ENCODE measurements at regions not wholly inside any gene's neighbourhood (a gene's known extent, or its start where the extent isn't known, plus 50 kb on each side); places are given as distances from the start of the nearest gene placed in this dataset.
A peak's percentile ranks its signal among the peaks of the same experiment; 100 is the strongest.

DNA sequence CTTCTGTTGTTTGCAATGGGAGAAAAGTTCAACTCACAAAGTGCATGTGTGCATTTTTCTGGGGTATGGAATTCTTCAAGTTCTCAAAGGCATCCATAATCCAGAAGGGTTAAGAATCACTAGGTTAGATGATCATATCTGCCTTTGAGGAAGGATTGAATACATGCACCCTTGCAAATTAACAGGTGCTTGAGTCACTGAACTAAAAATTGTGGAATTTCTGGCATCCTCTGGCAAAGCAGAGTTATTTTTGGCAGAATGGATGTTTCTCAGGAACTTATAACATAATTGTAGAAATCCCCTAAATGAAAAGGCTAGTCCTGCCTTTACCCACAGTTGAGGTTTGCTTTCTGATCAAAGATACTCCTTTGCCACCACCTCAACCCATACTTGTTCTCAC, 136.5 kb upstream of the DYRK2 start:
- Histone ChIP-seq H3K4me2 (no peak overlapping the region), H3K9me3 (replicated peaks in 1 of 11) (no peaks in the 10 kb centered on the region), H3K4me3 (no peak overlapping the region), H3K4me1 (peaks cover 7 to 17% (median 13%) of the 10 kb centered on the region in 10 experiments; a peak in 17 of 20 replicates), H3K36me3 (no peaks in the 10 kb centered on the region), H3K9ac (no peak overlapping the region), H3K27ac (no peak overlapping the region), H3K27me3 (no peaks in the 10 kb centered on the region), H4K20me1 (no peaks in the 10 kb centered on the region)
- no peak for TF ChIP-seq Cebpa-rat (IDR thresholded peaks at IDR 0.05)

DNA sequence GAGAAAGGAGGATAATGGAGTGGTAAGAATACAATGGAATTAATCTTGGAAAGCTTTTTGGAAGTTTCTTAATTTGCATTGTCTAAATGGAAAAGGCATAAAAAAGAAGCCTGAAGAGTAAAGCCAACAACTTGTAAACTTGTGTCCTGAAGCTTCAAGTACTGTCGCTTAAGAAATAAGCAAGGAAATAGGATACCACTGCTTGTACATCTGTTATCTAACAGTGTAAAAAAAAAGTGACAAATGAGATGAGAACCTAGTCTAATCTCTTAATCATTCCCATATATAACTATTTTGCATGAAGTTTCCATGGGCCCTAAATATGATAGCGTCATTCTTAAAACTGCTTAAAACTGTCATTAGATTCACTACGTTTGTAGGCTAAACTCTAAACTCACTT, 134.0 kb upstream of the DYRK2 start:
- no peak overlapping the region for H3K27ac ChIP-seq
- H3K4me1 ChIP-seq: peaks cover 7 to 17% (median 13%) of the 10 kb centered on the region in 10 experiments; a peak in 17 of 20 replicates
- H3K36me3 ChIP-seq: no peaks in the 10 kb centered on the region
- H4K20me1 ChIP-seq: no peaks in the 10 kb centered on the region
- H3K27me3 ChIP-seq: no peaks in the 10 kb centered on the region
- TF ChIP-seq Cebpa-rat (IDR thresholded peaks at IDR 0.05): no peak
- no peak overlapping the region for H3K4me3 ChIP-seq
- peak overlapping the region in 1 of 11 experiments; percentile 51; a peak in 1 of 22 replicates for H3K4me2 ChIP-seq
- no peak overlapping the region for H3K9ac ChIP-seq
- no peaks in the 10 kb centered on the region for H3K9me3 ChIP-seq (replicated peaks in 1 of 11)

DNA sequence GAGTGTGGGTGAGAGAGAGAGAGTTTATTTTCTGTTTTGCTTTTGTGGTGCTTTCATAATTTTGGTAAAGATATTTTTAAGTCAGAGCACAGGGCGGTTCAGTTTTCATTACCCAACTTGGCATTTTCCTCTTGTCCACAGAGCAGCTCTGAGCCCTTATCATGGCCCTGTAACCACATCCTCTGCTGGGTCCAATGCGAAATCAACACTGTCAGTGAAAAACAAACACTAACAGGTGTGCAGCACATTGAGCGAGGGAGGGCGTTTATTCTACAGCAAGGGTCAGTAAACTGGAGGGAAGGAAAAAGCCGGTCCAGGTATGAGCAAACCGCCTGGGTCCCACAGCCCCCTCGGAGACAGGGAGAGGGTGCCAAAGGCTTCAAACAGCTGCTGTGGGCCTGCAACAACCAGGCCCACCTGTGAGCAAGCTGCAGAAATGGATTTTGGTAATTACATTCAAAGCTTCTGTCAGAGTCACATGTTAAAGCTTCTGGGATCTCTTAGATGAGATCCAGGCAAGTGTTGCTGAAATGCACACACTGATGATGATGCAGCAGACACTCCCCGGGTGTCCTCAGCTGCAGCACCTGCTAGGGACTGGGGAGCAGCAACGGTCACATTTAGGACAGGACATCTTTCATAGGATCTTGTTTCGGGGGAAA, 132.7 kb upstream of the DYRK2 start:
- Histone ChIP-seq H3K9me3 (replicated peaks in 1 of 11) (no peaks in the 10 kb centered on the region), H4K20me1 (no peaks in the 10 kb centered on the region), H3K9ac (no peak overlapping the region), H3K36me3 (no peaks in the 10 kb centered on the region), H3K27me3 (no peaks in the 10 kb centered on the region), H3K27ac (peak overlapping the region in 1 of 11 experiments; percentile 25; a peak in 2 of 22 replicates), H3K4me3 (no peak overlapping the region), H3K4me2 (peak overlapping the region; percentile 1 to 65 (median 48); a peak in 18 of 22 replicates), H3K4me1 (peaks cover 7 to 17% (median 13%) of the 10 kb centered on the region in 10 experiments; a peak in 17 of 20 replicates)
- TF ChIP-seq Cebpa-rat (IDR thresholded peaks at IDR 0.05): no peak

DNA sequence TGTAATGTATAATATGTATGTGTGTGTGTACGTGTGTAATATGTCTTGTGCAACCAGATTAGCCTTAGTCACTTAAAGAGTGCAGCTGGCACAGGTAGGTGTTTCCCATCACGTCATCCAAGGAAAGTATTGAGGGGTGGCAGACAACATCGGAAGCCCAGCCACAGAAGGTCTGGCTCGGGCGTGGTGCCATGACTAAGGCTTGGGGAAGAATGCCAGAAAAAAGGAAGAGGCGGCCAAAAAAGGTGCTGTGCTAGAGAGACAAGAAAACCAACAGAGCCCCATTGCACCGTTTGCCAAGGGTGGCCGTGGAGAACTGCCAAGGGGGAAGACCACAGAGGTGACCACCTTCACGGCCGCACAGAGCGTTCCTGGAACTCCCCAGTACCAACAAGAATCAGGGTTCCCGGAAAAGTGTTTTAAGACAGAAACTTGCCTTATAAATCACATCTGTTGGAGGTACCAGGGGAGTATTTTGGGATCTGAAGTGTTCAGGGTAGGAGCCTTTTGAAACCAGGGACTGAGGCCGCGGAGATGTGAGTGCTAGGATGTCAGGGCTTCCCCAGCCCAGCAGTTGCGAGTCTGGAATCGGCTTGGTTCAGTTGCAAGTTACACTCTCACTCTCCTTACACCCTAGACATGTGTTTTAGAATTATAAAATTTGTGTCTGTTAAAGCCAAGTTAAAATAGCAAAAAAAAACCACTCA, 131.2 kb upstream of the DYRK2 start:
- peaks cover 7 to 17% (median 13%) of the 10 kb centered on the region in 10 experiments; a peak in 17 of 20 replicates for H3K4me1 ChIP-seq
- H3K4me2 ChIP-seq: no peak overlapping the region
- H3K27ac ChIP-seq: no peak overlapping the region

DNA sequence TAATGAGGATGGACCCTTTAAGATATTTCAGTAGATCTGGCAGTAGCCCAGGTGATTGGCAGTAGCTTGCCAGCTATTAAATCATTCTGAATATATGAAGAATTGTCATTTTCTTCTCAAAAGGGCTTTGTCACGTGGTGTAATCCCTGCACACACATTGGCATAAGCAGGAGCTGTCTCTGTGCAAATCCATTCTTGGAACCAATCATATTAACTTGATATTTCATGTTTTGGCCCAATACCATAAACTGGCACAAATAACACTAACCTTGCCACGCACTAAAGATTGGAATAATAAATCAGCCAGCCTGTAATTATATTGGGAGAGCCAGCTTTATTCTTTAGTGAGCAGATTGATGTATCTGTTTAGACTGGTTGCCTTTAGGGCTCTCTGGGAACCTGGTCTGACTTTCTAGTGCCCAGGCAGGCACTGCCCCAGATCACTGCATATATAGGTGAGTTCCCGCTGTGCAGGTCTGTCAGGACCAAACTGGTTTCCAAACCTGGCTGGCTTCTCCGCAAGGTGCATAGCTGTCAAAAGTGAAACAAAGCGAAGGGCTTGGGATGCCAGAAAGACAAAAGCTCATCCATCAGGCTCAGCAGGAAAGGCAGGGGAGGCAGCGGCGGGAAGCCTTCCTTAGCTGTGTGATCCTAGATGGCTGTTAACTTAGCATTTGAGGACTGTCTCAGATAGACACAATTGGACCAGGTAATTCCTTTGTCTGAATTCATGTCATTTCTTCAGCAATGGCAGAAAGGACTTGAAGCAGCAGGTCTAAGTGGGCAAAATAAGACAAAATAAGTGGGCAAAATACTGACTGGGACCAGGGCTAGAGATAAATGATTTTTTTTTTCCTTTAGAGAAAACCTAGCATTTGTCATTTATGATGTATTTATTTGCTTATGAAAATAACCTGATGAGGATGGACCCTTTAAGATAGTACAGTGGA, 128.8 kb upstream of the DYRK2 start:
- H4K20me1 ChIP-seq: no peaks in the 10 kb centered on the region
- H3K4me1 ChIP-seq: peaks cover 7 to 17% (median 13%) of the 10 kb centered on the region in 10 experiments; a peak in 17 of 20 replicates
- no peaks in the 10 kb centered on the region for H3K36me3 ChIP-seq
- H3K4me3 ChIP-seq: no peak overlapping the region
- H3K27ac ChIP-seq: no peak overlapping the region
- no peak overlapping the region for H3K9ac ChIP-seq
- no peaks in the 10 kb centered on the region for H3K9me3 ChIP-seq (replicated peaks in 1 of 11)
- H3K27me3 ChIP-seq: no peaks in the 10 kb centered on the region
- no peak for TF ChIP-seq Cebpa-rat (IDR thresholded peaks at IDR 0.05)
- no peak overlapping the region for H3K4me2 ChIP-seq

More for the DNA sequence above, 131.2 kb upstream of the DYRK2 start:
- Histone ChIP-seq H3K9me3 (replicated peaks in 1 of 11) (no peaks in the 10 kb centered on the region), H4K20me1 (no peaks in the 10 kb centered on the region), H3K36me3 (no peaks in the 10 kb centered on the region), H3K9ac (no peak overlapping the region), H3K27me3 (no peaks in the 10 kb centered on the region), H3K4me3 (no peak overlapping the region)
- TF ChIP-seq Cebpa-rat (IDR thresholded peaks at IDR 0.05): no peak

DNA sequence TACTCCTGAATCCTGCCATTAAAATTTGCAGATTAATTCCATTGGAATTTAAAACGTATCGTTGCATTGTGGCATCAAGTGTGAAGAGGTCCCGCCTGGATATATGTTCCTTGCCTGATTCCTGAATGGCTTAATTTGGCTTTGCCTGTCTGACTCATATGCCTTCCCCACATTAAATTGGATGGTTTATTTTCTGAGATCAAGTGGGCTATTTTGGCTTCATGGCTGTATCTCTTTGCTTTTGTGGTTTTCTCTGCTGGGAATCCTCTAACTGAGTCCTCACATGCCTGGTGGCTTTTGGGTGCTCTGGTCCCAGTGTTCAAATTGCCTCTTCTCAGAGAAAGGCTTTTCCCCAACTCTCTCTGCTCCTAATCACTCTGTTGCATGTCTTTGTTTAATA, 127.9 kb upstream of the DYRK2 start:
- H3K27ac ChIP-seq: no peak overlapping the region
- no peak overlapping the region for H3K4me2 ChIP-seq
- no peak overlapping the region for H3K9ac ChIP-seq
- H3K9me3 ChIP-seq (replicated peaks in 1 of 11): no peaks in the 10 kb centered on the region
- no peaks in the 10 kb centered on the region for H3K27me3 ChIP-seq
- H3K4me3 ChIP-seq: no peak overlapping the region
- no peaks in the 10 kb centered on the region for H3K36me3 ChIP-seq
- H3K4me1 ChIP-seq: peaks cover 2 to 9% (median 5%) of the 10 kb centered on the region in 10 experiments; a peak in 17 of 20 replicates
- H4K20me1 ChIP-seq: no peaks in the 10 kb centered on the region
- TF ChIP-seq Cebpa-rat (IDR thresholded peaks at IDR 0.05): no peak

DNA sequence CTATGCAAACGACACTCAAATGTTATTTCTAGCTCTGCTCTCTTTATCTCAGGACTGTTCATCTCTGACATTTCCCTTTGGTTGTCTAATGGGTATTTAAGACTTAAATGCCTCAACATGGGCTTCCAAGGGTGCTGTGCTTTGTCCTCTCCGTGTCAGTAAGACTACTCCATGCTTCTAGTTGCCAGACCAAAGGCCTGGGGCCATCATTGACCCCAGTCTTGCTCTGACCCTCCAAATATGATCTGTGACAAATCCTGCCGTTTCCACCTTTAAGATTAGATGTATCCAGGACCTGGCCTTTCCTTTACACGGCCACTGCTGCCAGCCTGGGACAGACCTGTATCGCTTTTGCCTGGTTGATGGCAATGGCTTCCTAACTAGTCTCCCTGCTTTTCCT, 126.3 kb upstream of the DYRK2 start:
- Histone ChIP-seq H3K27ac (no peak overlapping the region), H3K4me1 (no peaks in the 10 kb centered on the region), H3K36me3 (no peaks in the 10 kb centered on the region), H3K9ac (no peak overlapping the region), H3K27me3 (no peaks in the 10 kb centered on the region), H3K4me3 (no peak overlapping the region), H3K4me2 (no peak overlapping the region), H3K9me3 (replicated peaks in 1 of 11) (no peaks in the 10 kb centered on the region), H4K20me1 (no peaks in the 10 kb centered on the region)
- TF ChIP-seq Cebpa-rat (IDR thresholded peaks at IDR 0.05): no peak

DNA sequence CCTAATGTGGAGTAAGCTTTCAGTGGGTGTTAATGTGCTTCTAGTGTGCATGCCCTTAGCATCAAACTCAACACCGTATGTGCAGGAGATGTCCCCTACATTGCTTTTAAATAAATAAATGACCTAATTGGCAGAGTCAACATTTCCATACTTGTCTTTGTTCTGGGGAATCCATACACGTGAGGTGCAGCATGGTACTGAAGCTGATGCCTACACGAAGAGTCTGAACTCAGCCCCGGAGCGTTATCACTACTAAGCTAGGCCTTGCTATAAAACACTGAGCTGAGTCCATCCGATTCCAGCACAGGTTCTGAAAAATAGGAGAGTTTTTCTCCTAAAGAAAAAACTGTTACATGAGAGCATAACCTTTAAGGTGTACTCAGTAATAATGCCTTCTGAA, 125.0 kb upstream of the DYRK2 start:
- no peak overlapping the region for H3K9ac ChIP-seq
- no peak overlapping the region for H3K27ac ChIP-seq
- TF ChIP-seq Cebpa-rat (IDR thresholded peaks at IDR 0.05): no peak
- H3K9me3 ChIP-seq (replicated peaks in 1 of 11): no peaks in the 10 kb centered on the region
- no peaks in the 10 kb centered on the region for H3K36me3 ChIP-seq
- H3K4me1 ChIP-seq: no peaks in the 10 kb centered on the region
- H3K4me3 ChIP-seq: no peak overlapping the region
- H3K27me3 ChIP-seq: no peaks in the 10 kb centered on the region
- H4K20me1 ChIP-seq: no peaks in the 10 kb centered on the region
- no peak overlapping the region for H3K4me2 ChIP-seq
